ENCODE measurements at regions not wholly inside any gene's neighbourhood (a gene's known extent, or its start where the extent isn't known, plus 50 kb on each side); places are given as distances from the start of the nearest gene placed in this dataset.

DNA sequence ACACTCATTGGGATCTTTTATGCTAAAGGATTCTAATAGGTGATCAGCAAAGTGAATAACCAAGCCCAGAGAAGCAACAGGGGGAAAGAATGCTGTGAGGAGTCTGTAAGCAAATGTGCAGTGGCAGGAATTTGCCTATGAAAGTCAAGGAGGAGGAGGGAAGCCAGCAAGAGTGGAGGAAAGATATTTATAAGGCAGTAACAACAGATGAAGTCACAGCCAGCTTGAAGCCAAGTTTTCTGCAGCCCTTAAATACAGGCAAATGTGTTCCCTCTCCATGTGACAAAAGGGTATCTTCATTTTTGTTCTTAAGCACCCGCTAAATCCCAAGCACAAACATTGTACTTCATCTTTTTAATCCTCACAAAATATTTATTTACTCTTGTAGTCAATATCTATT, 275.0 kb upstream of the CLNK start:
- TF ChIP-seq, protein P1, sequence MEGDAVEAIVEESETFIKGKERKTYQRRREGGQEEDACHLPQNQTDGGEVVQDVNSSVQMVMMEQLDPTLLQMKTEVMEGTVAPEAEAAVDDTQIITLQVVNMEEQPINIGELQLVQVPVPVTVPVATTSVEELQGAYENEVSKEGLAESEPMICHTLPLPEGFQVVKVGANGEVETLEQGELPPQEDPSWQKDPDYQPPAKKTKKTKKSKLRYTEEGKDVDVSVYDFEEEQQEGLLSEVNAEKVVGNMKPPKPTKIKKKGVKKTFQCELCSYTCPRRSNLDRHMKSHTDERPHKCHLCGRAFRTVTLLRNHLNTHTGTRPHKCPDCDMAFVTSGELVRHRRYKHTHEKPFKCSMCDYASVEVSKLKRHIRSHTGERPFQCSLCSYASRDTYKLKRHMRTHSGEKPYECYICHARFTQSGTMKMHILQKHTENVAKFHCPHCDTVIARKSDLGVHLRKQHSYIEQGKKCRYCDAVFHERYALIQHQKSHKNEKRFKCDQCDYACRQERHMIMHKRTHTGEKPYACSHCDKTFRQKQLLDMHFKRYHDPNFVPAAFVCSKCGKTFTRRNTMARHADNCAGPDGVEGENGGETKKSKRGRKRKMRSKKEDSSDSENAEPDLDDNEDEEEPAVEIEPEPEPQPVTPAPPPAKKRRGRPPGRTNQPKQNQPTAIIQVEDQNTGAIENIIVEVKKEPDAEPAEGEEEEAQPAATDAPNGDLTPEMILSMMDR (IDR thresholded peaks at IDR 0.05; ENCODE audit: insufficient read depth, low read depth, low read length, missing control alignments): no peak
- H3K4me3 ChIP-seq (ENCODE audit: low read depth, low read length): no peak overlapping the region
- DNase-seq (ENCODE audit: low read depth): no peak

GRCh38 chr4:10958226-10958856, 273.8 kb upstream of the CLNK start:
- H3K4me3 ChIP-seq (ENCODE audit: low read depth, low read length): no peak overlapping the region
- TF ChIP-seq, protein P1 (IDR thresholded peaks at IDR 0.05; ENCODE audit: insufficient read depth, low read depth, low read length, missing control alignments): no peak
- no peak for DNase-seq (ENCODE audit: low read depth)

DNA sequence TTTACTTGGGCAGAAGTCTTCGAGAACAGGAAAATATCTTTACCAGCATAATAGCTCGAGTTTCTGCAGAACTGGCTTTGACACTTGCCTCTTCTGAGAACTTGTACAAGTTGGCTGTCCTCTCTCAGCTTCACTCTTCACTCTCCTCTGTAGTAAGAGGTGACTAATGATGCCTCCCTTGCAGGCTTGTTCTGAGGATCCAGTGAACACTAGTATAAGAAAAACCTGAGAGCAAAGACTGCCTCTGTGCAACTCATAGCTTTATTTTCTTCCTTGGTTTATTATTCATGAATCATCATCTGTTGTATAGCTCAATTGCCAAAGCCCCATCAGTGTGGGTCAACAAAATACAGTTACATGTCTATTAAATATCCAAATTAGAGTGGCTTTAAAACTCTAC, 266.7 kb upstream of the CLNK start:
- TF ChIP-seq, protein P1 (IDR thresholded peaks at IDR 0.05; ENCODE audit: insufficient read depth, low read depth, low read length, missing control alignments): no peak
- DNase-seq (ENCODE audit: low read depth): no peak
- no peak overlapping the region for H3K4me3 ChIP-seq (ENCODE audit: low read depth, low read length)

DNA sequence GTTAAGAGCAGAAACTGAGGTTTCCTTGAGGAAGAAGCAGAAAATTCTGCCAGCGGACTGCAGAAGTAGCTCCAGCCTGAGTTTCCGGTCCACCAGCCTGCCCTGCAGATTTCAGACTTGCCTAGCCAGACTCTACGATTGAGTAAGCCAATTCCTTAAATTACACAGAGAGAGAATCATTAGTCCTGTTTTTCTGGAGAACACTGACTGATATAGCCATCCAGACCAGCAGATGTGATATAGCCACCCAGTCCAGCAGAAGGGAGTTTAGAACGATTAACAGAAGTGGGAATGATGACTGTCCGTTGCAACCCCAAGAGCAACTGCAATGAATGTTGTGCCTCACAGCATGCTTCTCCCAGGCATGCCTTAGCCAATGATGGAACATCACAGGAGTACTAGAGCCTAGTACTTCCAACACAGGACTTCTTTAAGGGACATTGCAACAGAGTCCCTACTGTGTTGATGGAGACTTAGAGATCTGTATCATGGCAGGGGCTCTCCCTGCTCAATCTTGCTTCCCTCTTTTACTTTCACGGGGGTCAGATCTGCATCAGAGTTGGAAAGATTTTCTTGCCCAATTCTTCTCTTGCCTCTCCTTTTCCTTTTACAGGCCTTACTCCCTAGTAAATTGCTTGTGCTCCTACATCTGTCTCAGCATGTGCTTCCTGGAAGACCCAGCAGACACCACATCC, 264.6 kb upstream of the CLNK start:
- no peak for DNase-seq (ENCODE audit: low read depth)
- TF ChIP-seq, protein P1 (IDR thresholded peaks at IDR 0.05; ENCODE audit: insufficient read depth, low read depth, low read length, missing control alignments): no peak
- no peak overlapping the region for H3K4me3 ChIP-seq (ENCODE audit: low read depth, low read length)

- TF ChIP-seq, protein P1 (IDR thresholded peaks at IDR 0.05; ENCODE audit: insufficient read depth, low read depth, low read length, missing control alignments): no peak
- peak; percentile 26 for DNase-seq (ENCODE audit: low read depth)
- H3K4me3 ChIP-seq (ENCODE audit: low read depth, low read length): no peak overlapping the region
Observed at GRCh38 chr4:10947898-10948297, 263.3 kb upstream of the CLNK start.

- TF ChIP-seq, protein P1 (IDR thresholded peaks at IDR 0.05; ENCODE audit: insufficient read depth, low read depth, low read length, missing control alignments): no peak
- no peak overlapping the region for H3K4me3 ChIP-seq (ENCODE audit: low read depth, low read length)
- DNase-seq (ENCODE audit: low read depth): no peak
Observed at GRCh38 chr4:10944321-10944720, 259.8 kb upstream of the CLNK start.

Measured in GM12865 (cell line).